ENCODE measurements at regions not wholly inside any gene's neighbourhood (a gene's known extent, or its start where the extent isn't known, plus 50 kb on each side); places are given as distances from the start of the nearest gene placed in this dataset.

- DNase-seq: no peak
Observed at GRCh38 chr22:44549701-44550100, 51.7 kb upstream of the RTL6 start.

GRCh38 chr22:44548981-44549380 is 50.9 kb upstream of the RTL6 start:
- DNase-seq: no peak

Measured in activated gamma-delta T cell treated with Interleukin-2 at 50 U/mL for 16 hours (primary cell).